H1 (cell line): ENCODE measurements at regions not wholly inside any gene's neighbourhood (a gene's known extent, or its start where the extent isn't known, plus 50 kb on each side); places are given as distances from the start of the nearest gene placed in this dataset.
A peak's percentile ranks its signal among the peaks of the same experiment; 100 is the strongest.

Source experiments
- CTCF ChIA-PET: fragments of 300-600 bp; sonication (Branson Sonifier 250); formaldehyde crosslinking; loops from one replicate; lab custom pipeline; 2021; ENCODE audit not compliant: partially characterized antibody; lab: Charles Lee
- POLR2A ChIA-PET: fragments of 300-600 bp; sonication (Branson Sonifier 250); formaldehyde crosslinking; loops from one replicate; lab custom pipeline; 2021; ENCODE audit warnings: inconsistent platforms; ENCODE audit not compliant: partially characterized antibody; lab: Charles Lee
- DNase-seq, 2 experiments: peaks; one replicate each; pipeline versions ENCODE4 v3.0.0 to v3.0.0-alpha.2; 2010 to 2022; ENCODE audit warnings: low spot score in 2 of 2, low read depth in 1 of 2, mixed read lengths in 1 of 2
- FAIRE-seq: peaks from 2 replicates; lab custom pipeline; 2011; peaks lifted over from hg19 to GRCh38; lab: Jason Lieb, UNC
- H2AFZ ChIP-seq: 2 replicates; pipeline ENCODE4 v1.8.1; 2012; ENCODE audit warnings: low read length, inconsistent platforms
- H2AK5ac ChIP-seq: 2 replicates; pipeline ENCODE4 v1.6.1; 2013; ENCODE audit warnings: low read depth, low read length
- H2BK120ac ChIP-seq: replicated peaks from 2 replicates; pipeline ENCODE3; 2013; ENCODE audit warnings: low read depth, low read length, inconsistent platforms
- H2BK12ac ChIP-seq: 2 replicates; pipeline ENCODE4 v1.6.1; 2013; ENCODE audit warnings: low read depth, low read length
- H2BK15ac ChIP-seq: 2 replicates; pipeline ENCODE4 v1.6.1; 2013; ENCODE audit warnings: low read length
- H2BK20ac ChIP-seq: 2 replicates; pipeline ENCODE4 v1.6.1; 2013; ENCODE audit warnings: low read length
- H2BK5ac ChIP-seq: 2 replicates; pipeline ENCODE4 v1.6.1; 2013; ENCODE audit warnings: low read depth, low read length
- H3K14ac ChIP-seq: 2 replicates; pipeline ENCODE4 v1.6.1; 2013; ENCODE audit warnings: inconsistent platforms; ENCODE audit not compliant: insufficient read length
- H3K18ac ChIP-seq: 2 replicates; pipeline ENCODE4 v1.6.1; 2013; ENCODE audit warnings: low read length; ENCODE audit errors: extremely low read depth
- H3K23ac ChIP-seq: 2 replicates; pipeline ENCODE4 v1.6.1; 2013; ENCODE audit warnings: inconsistent platforms; ENCODE audit not compliant: insufficient read length
- H3K23me2 ChIP-seq: 2 replicates; pipeline ENCODE4 v1.6.1; 2013; ENCODE audit warnings: low read depth, low read length
- H3K27ac ChIP-seq: 2 replicates; pipeline ENCODE4 v1.6.1; 2011; ENCODE audit warnings: low read depth, low read length, inconsistent platforms
- H3K27me3 ChIP-seq, 4 experiments: replicated peaks in 1 of 4; 1 replicate in 1 of 4; 2 replicates in 3 of 4; pipeline versions ENCODE4 v1.6.1 to v1.8.1; 2011 to 2013; ENCODE audit warnings: low read length in 3 of 4, mild to moderate bottlenecking in 3 of 4, inconsistent platforms in 2 of 4, mixed read lengths in 2 of 4, moderate library complexity in 1 of 4; ENCODE audit not compliant: control insufficient read depth in 3 of 4, insufficient read depth in 3 of 4; ENCODE audit errors: extremely low read depth in 1 of 4
- H3K36me3 ChIP-seq, 4 experiments: 2 replicates each; pipeline versions ENCODE4 v1.6.1 to v1.8.1; 2011 to 2013; ENCODE audit warnings: mild to moderate bottlenecking in 4 of 4, low read length in 3 of 4, moderate library complexity in 2 of 4, control low read depth in 1 of 4, inconsistent platforms in 1 of 4; ENCODE audit not compliant: insufficient read depth in 4 of 4, control insufficient read depth in 2 of 4
- H3K4ac ChIP-seq: replicated peaks from 2 replicates; pipeline ENCODE3; 2013; ENCODE audit warnings: low read length, low read depth, mixed read lengths, inconsistent platforms; ENCODE audit not compliant: insufficient read length
- H3K4me1 ChIP-seq, 4 experiments: replicated peaks in 1 of 4; 1 replicate in 1 of 4; 2 replicates in 3 of 4; pipeline versions ENCODE4 v1.6.1 to v1.8.1; 2011 to 2013; ENCODE audit warnings: low read length in 3 of 4, inconsistent platforms in 2 of 4, mixed read lengths in 1 of 4; ENCODE audit not compliant: insufficient read depth in 4 of 4, control insufficient read depth in 3 of 4
- H3K4me2 ChIP-seq, 2 experiments: 2 replicates each; pipeline versions ENCODE4 v1.6.1 to v1.8.1; 2011 to 2013; ENCODE audit warnings: low read depth in 2 of 2, low read length in 2 of 2, control low read depth in 1 of 2, inconsistent platforms in 1 of 2, mild to moderate bottlenecking in 1 of 2; ENCODE audit not compliant: insufficient read depth in 1 of 2
- H3K4me3 ChIP-seq, 4 experiments: fragments of 200-600, 300-600 bp in 1 of 4; sonication (generic), shearing (Covaris generic), sonication (Bioruptor Twin) in 1 of 4; 2 replicates each; pipeline versions ENCODE4 v1.5.1 to v1.8.1; 2011 to 2016; ENCODE audit warnings: low read length in 4 of 4, low read depth in 3 of 4, control low read depth in 2 of 4, inconsistent platforms in 2 of 4, mild to moderate bottlenecking in 2 of 4, mixed read lengths in 1 of 4, moderate library complexity in 1 of 4; ENCODE audit not compliant: insufficient read depth in 2 of 4; ENCODE audit errors: extremely low read depth in 1 of 4
- H3K56ac ChIP-seq: replicated peaks from 2 replicates; pipeline ENCODE3; 2013; ENCODE audit warnings: low read depth, mild to moderate bottlenecking, mixed read lengths, low read length, inconsistent platforms; ENCODE audit not compliant: insufficient read length
- H3K79me1 ChIP-seq: 2 replicates; pipeline ENCODE4 v1.6.1; 2013; ENCODE audit warnings: low read depth, low read length, control low read depth
- H3K79me2 ChIP-seq, 2 experiments: 2 replicates each; pipeline versions ENCODE4 v1.6.1 to v1.8.1; 2012 to 2013; ENCODE audit warnings: low read length in 2 of 2, mild to moderate bottlenecking in 2 of 2, inconsistent platforms in 1 of 2; ENCODE audit not compliant: insufficient read depth in 2 of 2, control insufficient read depth in 1 of 2
- H3K9ac ChIP-seq, 4 experiments: replicated peaks in 1 of 4; 1 replicate in 1 of 4; 2 replicates in 3 of 4; pipeline versions ENCODE4 v1.6.1 to v1.8.1; 2011 to 2013; ENCODE audit warnings: low read depth in 3 of 4, low read length in 3 of 4, control low read depth in 2 of 4, mild to moderate bottlenecking in 2 of 4, moderate library complexity in 2 of 4, inconsistent platforms in 1 of 4; ENCODE audit errors: extremely low read depth in 1 of 4
- H3K9me3 ChIP-seq, 2 experiments: 2 replicates each; pipeline versions ENCODE4 v1.6.1 to v1.8.1; 2012 to 2013; ENCODE audit warnings: mild to moderate bottlenecking in 2 of 2, moderate library complexity in 2 of 2, control low read depth in 1 of 2, inconsistent platforms in 1 of 2, low read depth in 1 of 2, low read length in 1 of 2, mixed read lengths in 1 of 2; ENCODE audit not compliant: insufficient read depth in 2 of 2
- H4K20me1 ChIP-seq, 2 experiments: replicated peaks in 1 of 2; 2 replicates each; pipeline versions ENCODE3 to v1.8.1; 2011 to 2013; ENCODE audit warnings: inconsistent platforms in 2 of 2, low read length in 2 of 2, mild to moderate bottlenecking in 1 of 2; ENCODE audit not compliant: insufficient read depth in 2 of 2, control insufficient read depth in 1 of 2
- H4K5ac ChIP-seq: 2 replicates; pipeline ENCODE4 v1.6.1; 2013; ENCODE audit warnings: low read length, low read depth, mixed read lengths, inconsistent platforms; ENCODE audit not compliant: insufficient read length
- H4K8ac ChIP-seq: 2 replicates; pipeline ENCODE4 v1.8.0; 2013; ENCODE audit warnings: mild to moderate bottlenecking, moderate library complexity, low read length, inconsistent platforms; ENCODE audit not compliant: insufficient read depth; ENCODE audit errors: extremely low read depth
- H4K91ac ChIP-seq: replicated peaks from 2 replicates; pipeline ENCODE3; 2013; ENCODE audit warnings: low read length, mixed read lengths, inconsistent platforms; ENCODE audit not compliant: insufficient read length
- CHD1 ChIP-seq: IDR thresholded peaks from 2 replicates; pipeline ENCODE4 v1.6.1; 2012; ENCODE audit warnings: low read depth, low read length, improper control_type of control experiment
- CHD2 ChIP-seq: IDR thresholded peaks from 2 replicates; pipeline ENCODE4 v1.6.1; 2012; ENCODE audit warnings: low read length, improper control_type of control experiment
- FOSL1 ChIP-seq: IDR thresholded peaks from 2 replicates; pipeline ENCODE4 v1.6.1; 2011; ENCODE audit warnings: mild to moderate bottlenecking, low read depth, low read length, moderate library complexity; ENCODE audit not compliant: insufficient read depth
- JUND ChIP-seq: IDR thresholded peaks from 2 replicates; pipeline ENCODE4 v1.6.1; 2011; ENCODE audit warnings: mild to moderate bottlenecking, improper control_type of control experiment, low read length
- MAFK ChIP-seq: IDR thresholded peaks from 2 replicates; pipeline ENCODE4 v1.6.1; 2012; ENCODE audit warnings: low read depth, mild to moderate bottlenecking, improper control_type of control experiment, low read length
- PHF8 ChIP-seq: fragments of 200-600 bp; sonication (generic); conservative IDR thresholded peaks from 2 replicates; pipeline ENCODE4 v1.7.1; 2012; ENCODE audit warnings: low read depth, mild to moderate bottlenecking, inconsistent platforms, low read length, moderate library complexity
- RFX5 ChIP-seq: IDR thresholded peaks from 2 replicates; pipeline ENCODE4 v1.6.1; 2011; ENCODE audit warnings: low read depth, low read length, improper control_type of control experiment, borderline replicate concordance
- SP1 ChIP-seq: IDR thresholded peaks from 2 replicates; pipeline ENCODE4 v1.6.1; 2011; ENCODE audit warnings: low read depth, low read length
- TAF7 ChIP-seq: optimal IDR thresholded peaks from 2 replicates; pipeline ENCODE3; 2011; ENCODE audit warnings: low read depth, mild to moderate bottlenecking, inconsistent platforms, low read length, moderate library complexity, borderline replicate concordance
- TBP ChIP-seq: IDR thresholded peaks from 2 replicates; pipeline ENCODE4 v1.6.1; 2011; ENCODE audit warnings: low read depth, low read length, improper control_type of control experiment
- TCF12 ChIP-seq: IDR thresholded peaks from 2 replicates; pipeline ENCODE4 v1.6.1; 2011; ENCODE audit warnings: low read depth, mild to moderate bottlenecking, low read length
- TEAD4 ChIP-seq: IDR thresholded peaks from 2 replicates; pipeline ENCODE4 v1.6.1; 2012; ENCODE audit warnings: low read depth, low read length, inconsistent platforms, mixed read lengths
- YY1 ChIP-seq: IDR thresholded peaks from 2 replicates; pipeline ENCODE4 v1.6.1; 2011; ENCODE audit warnings: low read depth, mild to moderate bottlenecking, low read length
- WGBS, 2 experiments: shearing (Covaris generic) in 1 of 2; methylation state at CpG; one replicate each; pipeline versions ENCODE4 v1.1.6 to v1.1.7; 2013 to 2015; ENCODE audit warnings: low lambda C conversion rate in 2 of 2, mixed read lengths in 2 of 2, inconsistent platforms in 1 of 2, low coverage in 1 of 2, missing lambda C conversion rate in 1 of 2; ENCODE audit not compliant: insufficient replicate concordance in 2 of 2, insufficient coverage in 1 of 2, insufficient read length in 1 of 2; ENCODE audit errors: extremely low coverage in 1 of 2, missing lambda C conversion rate in 1 of 2; 5-methylcytosine and 5-hydroxymethylcytosine counted together

GRCh38 chr6:28720357-28721231 lies 194.9 kb downstream of the GPX5 start:
- Histone ChIP-seq H3K9me3 (no peaks in the 10 kb centered on the region), H3K27ac (no peak overlapping the region), H3K23me2 (no peaks in the 10 kb centered on the region; the same call in 1 of the 2 replicates), H3K9ac (no peak overlapping the region), H3K4me1 (no peaks in the 10 kb centered on the region), H2AK5ac (no peak overlapping the region), H2BK12ac (no peak overlapping the region), H3K79me2 (no peaks in the 10 kb centered on the region), H3K27me3 (no peaks in the 10 kb centered on the region; a peak in 1 of 7 replicates), H4K8ac (no peak overlapping the region), H2BK20ac (no peak overlapping the region), H3K4me2 (peak overlapping the region; percentile 32 to 62; a peak in 3 of 4 replicates), H2BK120ac (no peak overlapping the region), H3K4me3 (peak overlapping the region; percentile 0 to 48 (median 30); a peak in 7 of 8 replicates), H3K36me3 (no peaks in the 10 kb centered on the region), H3K4ac (no peak overlapping the region), H4K5ac (no peak overlapping the region), H4K20me1 (no peaks in the 10 kb centered on the region), H3K79me1 (no peaks in the 10 kb centered on the region), H3K18ac (no peak overlapping the region), H3K56ac (no peak overlapping the region), H4K91ac (no peak overlapping the region), H3K23ac (no peak overlapping the region), H2AFZ (no peak overlapping the region; the same call in 1 of the 2 replicates), H2BK5ac (no peak overlapping the region; the same call in 1 of the 2 replicates), H3K14ac (no peak overlapping the region), H2BK15ac (peak overlapping the region; percentile 16; the same call in 1 of the 2 replicates)
- ChIA-PET CTCF (interaction anchor here (0.6 to 0.7 kb wide), 2 partner anchors 9 to 62 kb away, joined by 3 read pairs; no protein-coding TSS in a partner anchor), POLR2A (interaction anchor here (0.9 to 2.8 kb wide), 10 partner anchors 8 to 146 kb away, joined by 3 to 10 read pairs (median 4); no protein-coding TSS in a partner anchor)
- FAIRE-seq (no peak), DNase-seq (no peak)
- WGBS, 2 experiments, result 64 to 100% methylated on average over 2 to 24 of the region's 26 CpGs
- TF ChIP-seq CHD1, result no peak
- TF ChIP-seq JUND, result no peak
- TF ChIP-seq TCF12, result no peak
- TF ChIP-seq TAF7, result peak; percentile 96
- TF ChIP-seq YY1, result no peak
- TF ChIP-seq TEAD4, result no peak
- no peak for TF ChIP-seq CHD2
- peak; percentile 77 for TF ChIP-seq TBP
- no peak for TF ChIP-seq FOSL1
- no peak for TF ChIP-seq MAFK
- TF ChIP-seq SP1, result no peak
- TF ChIP-seq RFX5, result no peak
- no peak for TF ChIP-seq PHF8
